Medulla oblongata (tissue), 1 donor: ENCODE measurements at regions not wholly inside any gene's neighbourhood (a gene's known extent, or its start where the extent isn't known, plus 50 kb on each side); places are given as distances from the start of the nearest gene placed in this dataset.
"Not testable (repeated sequence)": the region's sequence is repeated elsewhere in the genome, so short reads cannot be mapped to it uniquely, and the experiment has no call there.

Experiments
- DNase-seq: peaks from one replicate; pipeline ENCODE4 v3.0.0-alpha.2; 2015; ENCODE audit errors: extremely low spot score

- DNase-seq = not testable (repeated sequence)
These were observed 589.2 kb downstream of the CWH43 start for GRCh38 chr4:49575250-49575649.

GRCh38 chr4:49578371-49578770 lies 592.3 kb downstream of the CWH43 start:
- not testable (repeated sequence) for DNase-seq

GRCh38 chr4:49578899-49579298 lies 592.8 kb downstream of the CWH43 start:
- DNase-seq = not testable (repeated sequence)

GRCh38 chr4:49580166-49580565 lies 594.1 kb downstream of the CWH43 start:
- not testable (repeated sequence) for DNase-seq

GRCh38 chr4:49588401-49588800 lies 602.3 kb downstream of the CWH43 start:
- not testable (repeated sequence) for DNase-seq

GRCh38 chr4:49618436-49618835 lies 632.4 kb downstream of the CWH43 start:
- DNase-seq = not testable (repeated sequence)

GRCh38 chr4:49626478-49626877 lies 640.4 kb downstream of the CWH43 start:
- DNase-seq = not testable (repeated sequence)
